GM12874 (cell line): ENCODE measurements at regions not wholly inside any gene's neighbourhood (a gene's known extent, or its start where the extent isn't known, plus 50 kb on each side); places are given as distances from the start of the nearest gene placed in this dataset.
A peak's percentile ranks its signal among the peaks of the same experiment; 100 is the strongest.

ENCODE experiments used
- CTCF ChIP-seq: IDR thresholded peaks from 2 replicates; pipeline ENCODE4 v1.5.1; 2011; ENCODE audit warnings: low read depth, mild to moderate bottlenecking, control low read depth, low read length, moderate library complexity; ENCODE audit not compliant: insufficient read depth

GRCh38 chr18:71011389-71011788, 722.5 kb downstream of the SOCS6 start:
- TF ChIP-seq CTCF, result no peak

- TF ChIP-seq CTCF, result no peak
Measured at GRCh38 chr18:71008257-71008656, 719.4 kb downstream of the SOCS6 start.

- TF ChIP-seq CTCF, result no peak
Measured at GRCh38 chr18:71001597-71001996, 712.8 kb downstream of the SOCS6 start.

GRCh38 chr18:70998490-70998889, 709.6 kb downstream of the SOCS6 start:
- peak; percentile 41 for TF ChIP-seq CTCF

- no peak for TF ChIP-seq CTCF
Measured at GRCh38 chr18:70994116-70994515, 705.3 kb downstream of the SOCS6 start.

- TF ChIP-seq CTCF, result no peak
Measured at GRCh38 chr18:70991577-70991976, 702.7 kb downstream of the SOCS6 start.

- TF ChIP-seq CTCF, result no peak
Measured at GRCh38 chr18:70985948-70986347, 697.1 kb downstream of the SOCS6 start.

GRCh38 chr18:70982292-70982691, 693.4 kb downstream of the SOCS6 start:
- TF ChIP-seq CTCF, result no peak
